Aorta (tissue), 5 donors: ENCODE measurements at regions not wholly inside any gene's neighbourhood (a gene's known extent, or its start where the extent isn't known, plus 50 kb on each side); places are given as distances from the start of the nearest gene placed in this dataset.

Source experiments
- ATAC-seq: fragments of 200-7000 bp; cut with Tn5 transposase; one replicate; pipeline ENCODE4 v1.9.1; 2022; ENCODE audit warnings: moderate library complexity; ENCODE audit not compliant: low FRiP score
- DNase-seq, 2 donors: peaks; one replicate each; pipeline ENCODE4 v3.0.0-alpha.2; 2020
- H3K27ac ChIP-seq, 2 donors: one replicate each; pipeline ENCODE4 v1.5.1; 2013; ENCODE audit warnings: low read length in 2 of 2, mild to moderate bottlenecking in 2 of 2, moderate library complexity in 2 of 2, control low read depth in 1 of 2, inconsistent platforms in 1 of 2, low read depth in 1 of 2
- H3K27me3 ChIP-seq, 2 donors: one replicate each; pipeline ENCODE4 v1.6.1; 2013; ENCODE audit warnings: control low read depth in 1 of 2, low read length in 1 of 2, mild to moderate bottlenecking in 1 of 2, moderate library complexity in 1 of 2; ENCODE audit not compliant: insufficient read depth in 2 of 2, control insufficient read depth in 1 of 2
- H3K36me3 ChIP-seq, 2 donors: one replicate each; pipeline ENCODE4 v1.6.1; 2013; ENCODE audit warnings: control low read depth in 1 of 2, low read length in 1 of 2, mild to moderate bottlenecking in 1 of 2; ENCODE audit not compliant: insufficient read depth in 2 of 2, control insufficient read depth in 1 of 2
- H3K4me1 ChIP-seq, 2 donors: one replicate each; pipeline ENCODE4 v1.6.1; 2013; ENCODE audit warnings: low read length in 2 of 2, control low read depth in 1 of 2, mild to moderate bottlenecking in 1 of 2, moderate library complexity in 1 of 2; ENCODE audit not compliant: insufficient read depth in 2 of 2, control insufficient read depth in 1 of 2
- H3K4me3 ChIP-seq, 2 donors: one replicate each; pipeline ENCODE4 v1.5.1; 2013; ENCODE audit warnings: low read length in 2 of 2, control low read depth in 1 of 2, mild to moderate bottlenecking in 1 of 2
- H3K9me3 ChIP-seq: one replicate; pipeline ENCODE4 v1.6.1; 2013; ENCODE audit warnings: mild to moderate bottlenecking, low read length; ENCODE audit not compliant: control insufficient read depth
- WGBS, 2 donors: extraction: QIAGEN DNeasy Blood & Tissue Kit; methylation state at CpG; one replicate each; pipeline ENCODE4 v1.1.7; 2013; 5-methylcytosine and 5-hydroxymethylcytosine counted together
- intact Hi-C, 2 donors: fragments of 100-400 bp; cut with DNase I; formaldehyde crosslinking; loops; one replicate each; pipeline versions ENCODE4 v1.14.2 to v1.15.0; 2022
- donor health status: healthy with polysubstance abuse.
- donor health status: Bipolar disorder and iron deficiency.
- donor health status: DM: no; HTN: no; CAD: no.
- donor health status: DM: no; HTN: no; CAD: no.
- donor health status: DM: yes; HTN: yes; CAD: no.

- no peak overlapping the region for H3K27ac ChIP-seq
- no peak for ATAC-seq
- 91% methylated on average over 9 of the region's 9 CpGs for WGBS, 2 donors
Observed at GRCh38 chr6:154594496-154595198, 84.2 kb upstream of the CNKSR3 start.

GRCh38 chr6:154595538-154595937 is 85.1 kb upstream of the CNKSR3 start:
- intact Hi-C loops, result no loop called here
- DNase-seq (no peak), ATAC-seq (no peak)
- no peaks in the 10 kb centered on the region for H3K36me3 ChIP-seq
- no peaks in the 10 kb centered on the region for H3K27me3 ChIP-seq
- H3K9me3 ChIP-seq, result no peaks in the 10 kb centered on the region
- 79 to 88% methylated on average over 1 of the region's 1 CpG for WGBS, 2 donors
- H3K27ac ChIP-seq, result no peak overlapping the region
- no peak overlapping the region for H3K4me3 ChIP-seq
- no peaks in the 10 kb centered on the region for H3K4me1 ChIP-seq

More at GRCh38 chr6:154594496-154595198, 84.2 kb upstream of the CNKSR3 start:
- intact Hi-C loops, result no loop called here
- Histone ChIP-seq H3K27me3 (no peaks in the 10 kb centered on the region), H3K36me3 (no peaks in the 10 kb centered on the region), H3K4me3 (no peak overlapping the region), H3K4me1 (no peaks in the 10 kb centered on the region), H3K9me3 (no peaks in the 10 kb centered on the region)
- DNase-seq, result no peak

GRCh38 chr6:154596009-154596408 is 85.5 kb upstream of the CNKSR3 start:
- ATAC-seq, result no peak
- Histone ChIP-seq H3K4me1 (no peaks in the 10 kb centered on the region), H3K27me3 (no peaks in the 10 kb centered on the region), H3K4me3 (no peak overlapping the region), H3K27ac (no peak overlapping the region), H3K9me3 (no peaks in the 10 kb centered on the region), H3K36me3 (no peaks in the 10 kb centered on the region)
- no peak for DNase-seq
- WGBS, 2 donors, result 87 to 88% methylated on average over 2 of the region's 2 CpGs
- intact Hi-C loops, result no loop called here

- no peak overlapping the region for H3K27ac ChIP-seq
Observed at GRCh38 chr6:154596701-154597100, 86.2 kb upstream of the CNKSR3 start.

GRCh38 chr6:154598399-154598798 is 87.9 kb upstream of the CNKSR3 start:
- DNase-seq (no peak), ATAC-seq (no peak)
- Histone ChIP-seq H3K27ac (no peak overlapping the region), H3K9me3 (no peaks in the 10 kb centered on the region), H3K27me3 (no peaks in the 10 kb centered on the region), H3K4me1 (no peaks in the 10 kb centered on the region), H3K36me3 (no peaks in the 10 kb centered on the region), H3K4me3 (no peak overlapping the region)
- intact Hi-C loops, result no loop called here
- 93 to 97% methylated on average over 6 of the region's 6 CpGs for WGBS, 2 donors

More at GRCh38 chr6:154596701-154597100, 86.2 kb upstream of the CNKSR3 start:
- no peaks in the 10 kb centered on the region for H3K36me3 ChIP-seq
- H3K9me3 ChIP-seq, result no peaks in the 10 kb centered on the region
- no peaks in the 10 kb centered on the region for H3K27me3 ChIP-seq
- DNase-seq (no peak), ATAC-seq (no peak)
- 91 to 97% methylated on average over 2 of the region's 2 CpGs for WGBS, 2 donors
- H3K4me1 ChIP-seq, result no peaks in the 10 kb centered on the region
- intact Hi-C loops, result no loop called here
- no peak overlapping the region for H3K4me3 ChIP-seq

- no peak overlapping the region for H3K27ac ChIP-seq
- H3K36me3 ChIP-seq, result no peaks in the 10 kb centered on the region
- 34 to 37% methylated on average over 5 of the region's 5 CpGs for WGBS, 2 donors
- no peaks in the 10 kb centered on the region for H3K4me1 ChIP-seq
- H3K27me3 ChIP-seq, result no peaks in the 10 kb centered on the region
- intact Hi-C loops, result no loop called here
- H3K4me3 ChIP-seq, result no peak overlapping the region
- no peaks in the 10 kb centered on the region for H3K9me3 ChIP-seq
- ATAC-seq, result no peak
- DNase-seq, result no peak
Observed at GRCh38 chr6:154602296-154602695, 91.8 kb upstream of the CNKSR3 start.

- Histone ChIP-seq H3K27me3 (no peaks in the 10 kb centered on the region), H3K4me1 (no peaks in the 10 kb centered on the region), H3K27ac (no peak overlapping the region), H3K36me3 (no peaks in the 10 kb centered on the region), H3K9me3 (no peaks in the 10 kb centered on the region), H3K4me3 (no peak overlapping the region)
- 71 to 78% methylated on average over 2 of the region's 2 CpGs for WGBS, 2 donors
- intact Hi-C loops, result no loop called here
- ATAC-seq (no peak), DNase-seq (no peak)
Observed at GRCh38 chr6:154602708-154603107, 92.2 kb upstream of the CNKSR3 start.

- H3K27me3 ChIP-seq, result no peaks in the 10 kb centered on the region
- no peak for DNase-seq
- H3K9me3 ChIP-seq, result no peaks in the 10 kb centered on the region
- no peaks in the 10 kb centered on the region for H3K36me3 ChIP-seq
- H3K27ac ChIP-seq, result no peak overlapping the region
- no peak overlapping the region for H3K4me3 ChIP-seq
- WGBS, 2 donors, result 79 to 90% methylated on average over 8 of the region's 8 CpGs
- ATAC-seq, result peak; percentile 17
- intact Hi-C loops, result no loop called here
- H3K4me1 ChIP-seq, result no peaks in the 10 kb centered on the region
Observed at GRCh38 chr6:154604119-154604518, 93.6 kb upstream of the CNKSR3 start.

GRCh38 chr6:154605178-154605881 is 94.8 kb upstream of the CNKSR3 start:
- Histone ChIP-seq H3K9me3 (no peaks in the 10 kb centered on the region), H3K36me3 (no peaks in the 10 kb centered on the region), H3K4me3 (no peak overlapping the region), H3K4me1 (no peaks in the 10 kb centered on the region), H3K27ac (no peak overlapping the region), H3K27me3 (no peaks in the 10 kb centered on the region)
- no peak for DNase-seq
- intact Hi-C loops, result no loop called here
- ATAC-seq, result no peak
- 93 to 94% methylated on average over 8 of the region's 8 CpGs for WGBS, 2 donors
